Adrenal gland (tissue), 9 donors: ENCODE measurements at regions not wholly inside any gene's neighbourhood (a gene's known extent, or its start where the extent isn't known, plus 50 kb on each side); places are given as distances from the start of the nearest gene placed in this dataset.
A peak's percentile ranks its signal among the peaks of the same experiment; 100 is the strongest.

ENCODE experiments used
- DNase-seq, 7 donors: peaks; one replicate each; pipeline ENCODE4 v3.0.0-alpha.2; 2019 to 2020
- H3K27ac ChIP-seq, 5 donors: fragments of 200-600 bp; sonication (generic) in 4 of 5; 1 replicate in 3 of 5; 2 replicates in 2 of 5; pipeline versions ENCODE4 v1.5.1 to v1.8.0; 2016 to 2020; ENCODE audit warnings: mild to moderate bottlenecking in 1 of 5
- H3K27me3 ChIP-seq: fragments of 200-600 bp; 2 replicates; pipeline ENCODE4 v1.8.0; 2021
- H3K36me3 ChIP-seq, 2 donors: fragments of 200-600 bp; replicated peaks in 1 of 2; 1 replicate in 1 of 2; 2 replicates in 1 of 2; pipeline versions ENCODE4 v1.5.1 to v1.8.0; 2018 to 2022
- H3K4me1 ChIP-seq, 2 donors: fragments of 200-600 bp; replicated peaks in 1 of 2; 1 replicate in 1 of 2; 2 replicates in 1 of 2; pipeline versions ENCODE4 v1.5.1 to v1.8.0; 2018 to 2021
- H3K4me3 ChIP-seq, 4 donors: fragments of 200-600 bp; sonication (generic) in 3 of 4; one replicate each; pipeline ENCODE4 v1.5.1; 2016 to 2018
- H3K9me3 ChIP-seq, 3 donors: fragments of 200-600 bp; sonication (generic) in 1 of 3; replicated peaks in 1 of 3; 1 replicate in 2 of 3; 2 replicates in 1 of 3; pipeline versions ENCODE4 v1.5.1 to v1.8.0; 2016 to 2021
- CTCF ChIP-seq, 6 experiments: fragments of 450-650 bp in 4 of 6; fragments of 200-600 bp in 2 of 6; sonication (generic) in 1 of 6; IDR thresholded peaks; 1 replicate in 5 of 6; 2 replicates in 1 of 6; pipeline versions ENCODE4 v1.5.1 to v1.8.0; 2016 to 2021; ENCODE audit warnings: antibody characterized with exemption in 6 of 6, mild to moderate bottlenecking in 2 of 6, moderate library complexity in 1 of 6
- POLR2A ChIP-seq, 2 donors: fragments of 450-650 bp; IDR thresholded peaks; one replicate each; pipeline ENCODE4 v1.6.1; 2017; ENCODE audit warnings: antibody characterized with exemption in 2 of 2, mild to moderate bottlenecking in 2 of 2, moderate library complexity in 1 of 2
- WGBS, 4 donors: extraction: QIAGEN DNeasy Blood & Tissue Kit in 2 of 4; methylation state at CpG; one replicate each; pipeline versions ENCODE4 v1.1.5 to v1.1.7; 2013 to 2017; 5-methylcytosine and 5-hydroxymethylcytosine counted together
- intact Hi-C, 2 donors: fragments of 100-400 bp; cut with DNase I; formaldehyde crosslinking; loops; one replicate each; pipeline versions ENCODE4 v1.14.1 to v1.15.0; 2022 to 2023
- donor health status: healthy with polysubstance abuse.
- donor health status: Bipolar disorder and iron deficiency.
- donor health status: DM: yes; HTN: yes; CAD: no.
- donor health status: DM: no; HTN: no; CAD: no.
- donor health status: DM: no; HTN: no; CAD: no.

- Histone ChIP-seq H3K27me3 (no peaks in the 10 kb centered on the region), H3K9me3 (no peaks in the 10 kb centered on the region), H3K36me3 (no peaks in the 10 kb centered on the region), H3K4me3 (no peak overlapping the region), H3K4me1 (no peaks in the 10 kb centered on the region), H3K27ac (no peak overlapping the region)
- intact Hi-C loops, result no loop called here
- TF ChIP-seq CTCF (IDR thresholded peaks at IDR 0.05), result no peak
- no peak for TF ChIP-seq POLR2A (IDR thresholded peaks at IDR 0.05)
- no peak for DNase-seq
- 70 to 77% (median 75%) methylated on average over 11 of the region's 11 CpGs for WGBS, 4 donors
These were observed 237.2 kb upstream of the COPS8 start for GRCh38 chr2:236848501-236848900.

GRCh38 chr2:236849508-236849907, 236.2 kb upstream of the COPS8 start:
- 50 to 90% (median 78%) methylated on average over 2 of the region's 2 CpGs for WGBS, 4 donors
- no peak for DNase-seq

GRCh38 chr2:236849940-236850339, 235.7 kb upstream of the COPS8 start:
- Histone ChIP-seq H3K27me3 (no peaks in the 10 kb centered on the region), H3K4me1 (no peaks in the 10 kb centered on the region), H3K9me3 (no peaks in the 10 kb centered on the region), H3K4me3 (no peak overlapping the region), H3K36me3 (no peaks in the 10 kb centered on the region), H3K27ac (no peak overlapping the region)
- intact Hi-C loops, result no loop called here
- TF ChIP-seq POLR2A (IDR thresholded peaks at IDR 0.05) (no peak), CTCF (IDR thresholded peaks at IDR 0.05) (no peak)
- 91 to 93% (median 92%) methylated on average over 4 of the region's 4 CpGs for WGBS, 4 donors
- no peak for DNase-seq

More at GRCh38 chr2:236849508-236849907, 236.2 kb upstream of the COPS8 start:
- Histone ChIP-seq H3K4me1 (no peaks in the 10 kb centered on the region), H3K36me3 (no peaks in the 10 kb centered on the region), H3K4me3 (no peak overlapping the region), H3K9me3 (no peaks in the 10 kb centered on the region), H3K27me3 (no peaks in the 10 kb centered on the region), H3K27ac (no peak overlapping the region)
- intact Hi-C loops, result no loop called here
- TF ChIP-seq POLR2A (IDR thresholded peaks at IDR 0.05), result no peak

GRCh38 chr2:236851187-236851586, 234.5 kb upstream of the COPS8 start:
- H3K36me3 ChIP-seq, result no peaks in the 10 kb centered on the region
- no peak overlapping the region for H3K4me3 ChIP-seq
- no peaks in the 10 kb centered on the region for H3K9me3 ChIP-seq
- intact Hi-C loops, result no loop called here
- no peak for TF ChIP-seq CTCF (IDR thresholded peaks at IDR 0.05)
- no peak for TF ChIP-seq POLR2A (IDR thresholded peaks at IDR 0.05)
- no peaks in the 10 kb centered on the region for H3K4me1 ChIP-seq
- WGBS, 4 donors, result 82 to 88% (median 85%) methylated on average over 3 of the region's 3 CpGs
- no peak overlapping the region for H3K27ac ChIP-seq
- no peaks in the 10 kb centered on the region for H3K27me3 ChIP-seq
- no peak for DNase-seq

- no peak overlapping the region for H3K27ac ChIP-seq
- no peak for TF ChIP-seq POLR2A (IDR thresholded peaks at IDR 0.05)
- TF ChIP-seq CTCF (IDR thresholded peaks at IDR 0.05), result no peak
- WGBS, 4 donors, result 54 to 77% (median 57%) methylated on average over 16 to 17 of the region's 17 CpGs
These were observed 233.4 kb upstream of the COPS8 start for GRCh38 chr2:236852100-236852976.

More at GRCh38 chr2:236852100-236852976, 233.4 kb upstream of the COPS8 start:
- intact Hi-C loops, result no loop called here
- H3K4me3 ChIP-seq, result no peak overlapping the region
- DNase-seq, result peak in 5 of 7 donors; percentile 14 to 61 (median 32)
- no peaks in the 10 kb centered on the region for H3K36me3 ChIP-seq
- H3K9me3 ChIP-seq, result no peaks in the 10 kb centered on the region
- no peaks in the 10 kb centered on the region for H3K4me1 ChIP-seq
- no peaks in the 10 kb centered on the region for H3K27me3 ChIP-seq
